ENCODE measurements at regions not wholly inside any gene's neighbourhood (a gene's known extent, or its start where the extent isn't known, plus 50 kb on each side); places are given as distances from the start of the nearest gene placed in this dataset.

GRCh38 chr6:14635934-14636591 lies 518.5 kb downstream of the CD83 start:
- Histone ChIP-seq H2AFZ (no peak overlapping the region; the same call in 1 of the 2 replicates), H3K9ac (no peak overlapping the region), H3K79me2 (ENCODE audit: insufficient read depth) (no peaks in the 10 kb centered on the region), H3K36me3 (ENCODE audit: low read depth) (no peaks in the 10 kb centered on the region), H3K27ac (no peak overlapping the region), H3K27me3 (replicated peaks; ENCODE audit: insufficient read depth) (no peaks in the 10 kb centered on the region), H3K9me2 (ENCODE audit: insufficient read depth) (no peaks in the 10 kb centered on the region), H4K20me1 (ENCODE audit: insufficient read depth) (no peaks in the 10 kb centered on the region), H3K4me2 (ENCODE audit: unreplicated experiment) (no peak overlapping the region), H3F3A (ENCODE audit: insufficient read depth) (no peaks in the 10 kb centered on the region), H3K4me1 (ENCODE audit: insufficient read depth) (peaks cover 11% of the 10 kb centered on the region), H3K4me3 (no peak overlapping the region), H3K9me3 (ENCODE audit: low read depth) (no peaks in the 10 kb centered on the region)
- DNase-seq, result no peak
- in situ Hi-C loops (cut with MboI), result no loop called here
- TF ChIP-seq EZH2 (IDR thresholded peaks at IDR 0.05; ENCODE audit: insufficient read depth, poor library complexity, severe bottlenecking) (no peak), EZH2phosphoT487 (IDR thresholded peaks at IDR 0.05; ENCODE audit: insufficient read depth, low read depth) (no peak)
- 91% methylated on average over 6 of the region's 6 CpGs for WGBS, 2 experiments (ENCODE audit: low coverage in 1 of 2, low lambda C conversion rate in 2 of 2, missing lambda C conversion rate in 2 of 2)

- Histone ChIP-seq H3K79me2 (ENCODE audit: insufficient read depth) (no peaks in the 10 kb centered on the region), H3F3A (ENCODE audit: insufficient read depth) (no peaks in the 10 kb centered on the region), H3K4me2 (ENCODE audit: unreplicated experiment) (peak overlapping the region; percentile 70), H3K9ac (peak overlapping the region; percentile 46), H2AFZ (peak overlapping the region; percentile 86), H3K9me3 (ENCODE audit: low read depth) (no peaks in the 10 kb centered on the region), H3K9me2 (ENCODE audit: insufficient read depth) (no peaks in the 10 kb centered on the region), H3K36me3 (ENCODE audit: low read depth) (no peaks in the 10 kb centered on the region), H4K20me1 (ENCODE audit: insufficient read depth) (no peaks in the 10 kb centered on the region), H3K4me3 (peak overlapping the region; percentile 53), H3K27me3 (replicated peaks; ENCODE audit: insufficient read depth) (no peaks in the 10 kb centered on the region), H3K27ac (no peak overlapping the region), H3K4me1 (ENCODE audit: insufficient read depth) (peaks cover 11% of the 10 kb centered on the region)
- TF ChIP-seq EZH2phosphoT487 (IDR thresholded peaks at IDR 0.05; ENCODE audit: insufficient read depth, low read depth) (no peak), EZH2 (IDR thresholded peaks at IDR 0.05; ENCODE audit: insufficient read depth, poor library complexity, severe bottlenecking) (no peak)
- 64 to 69% methylated on average over 4 of the region's 4 CpGs for WGBS, 2 experiments (ENCODE audit: low coverage in 1 of 2, low lambda C conversion rate in 2 of 2, missing lambda C conversion rate in 2 of 2)
- no peak for DNase-seq
- in situ Hi-C loops (cut with MboI), result no loop called here
Measured at GRCh38 chr6:14638435-14638905, 520.9 kb downstream of the CD83 start.

GRCh38 chr6:14638906-14639761 lies 521.6 kb downstream of the CD83 start:
- H2AFZ ChIP-seq, result peak overlapping the region; percentile 86
- no peak for TF ChIP-seq EZH2phosphoT487 (IDR thresholded peaks at IDR 0.05; ENCODE audit: insufficient read depth, low read depth)
- TF ChIP-seq EZH2 (IDR thresholded peaks at IDR 0.05; ENCODE audit: insufficient read depth, poor library complexity, severe bottlenecking), result no peak
- H3K27me3 ChIP-seq (replicated peaks; ENCODE audit: insufficient read depth), result no peaks in the 10 kb centered on the region
- no peaks in the 10 kb centered on the region for H3K9me3 ChIP-seq (ENCODE audit: low read depth)
- H3K9me2 ChIP-seq (ENCODE audit: insufficient read depth), result no peaks in the 10 kb centered on the region
- no peaks in the 10 kb centered on the region for H3K79me2 ChIP-seq (ENCODE audit: insufficient read depth)
- H4K20me1 ChIP-seq (ENCODE audit: insufficient read depth), result no peaks in the 10 kb centered on the region
- H3K4me2 ChIP-seq (ENCODE audit: unreplicated experiment), result peak overlapping the region; percentile 70
- H3K4me1 ChIP-seq (ENCODE audit: insufficient read depth), result peaks cover 11% of the 10 kb centered on the region
- H3F3A ChIP-seq (ENCODE audit: insufficient read depth), result no peaks in the 10 kb centered on the region
- peak; percentile 56 for DNase-seq
- no peak overlapping the region for H3K27ac ChIP-seq
- H3K9ac ChIP-seq, result peak overlapping the region; percentile 46
- in situ Hi-C loops (cut with MboI), result no loop called here
- 21 to 22% methylated on average over 12 to 13 of the region's 13 CpGs for WGBS, 2 experiments (ENCODE audit: low coverage in 1 of 2, low lambda C conversion rate in 2 of 2, missing lambda C conversion rate in 2 of 2)
- H3K36me3 ChIP-seq (ENCODE audit: low read depth), result no peaks in the 10 kb centered on the region
- peak overlapping the region; percentile 53 for H3K4me3 ChIP-seq

DNA sequence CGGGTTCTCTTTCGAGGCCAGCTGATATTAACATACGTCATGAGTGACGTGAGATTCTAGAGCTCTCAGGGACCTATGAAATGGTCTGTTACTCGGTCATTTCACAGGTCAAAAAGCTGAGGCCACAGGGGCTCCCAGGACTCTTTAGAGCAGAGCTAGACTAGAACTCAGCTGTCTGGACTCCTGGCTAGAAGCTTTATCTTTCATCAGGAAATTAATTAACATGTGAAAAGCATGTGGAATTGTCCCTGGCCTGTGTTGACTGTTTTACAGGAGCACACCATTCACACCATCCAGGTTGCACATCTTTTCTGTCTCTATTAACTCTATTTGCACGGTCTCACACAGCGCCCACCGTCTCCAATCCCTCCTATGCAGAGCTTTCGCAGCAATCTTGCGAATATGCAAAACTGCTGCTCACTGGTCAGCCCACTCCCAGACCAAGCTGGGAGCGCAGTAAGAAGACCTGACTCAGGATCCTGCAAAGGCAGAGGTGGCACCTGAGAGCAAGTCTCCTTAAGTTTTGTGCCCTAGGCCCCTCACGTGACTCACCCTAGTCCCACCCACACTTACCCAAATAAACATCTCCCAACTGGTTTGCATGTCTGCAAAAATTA lies 522.5 kb downstream of the CD83 start:
- no peak for DNase-seq
- in situ Hi-C loops (cut with MboI), result no loop called here
- H3F3A ChIP-seq (ENCODE audit: insufficient read depth), result no peaks in the 10 kb centered on the region

More for the DNA sequence above, 522.5 kb downstream of the CD83 start:
- H3K4me1 ChIP-seq (ENCODE audit: insufficient read depth), result peaks cover 11% of the 10 kb centered on the region
- H3K9me3 ChIP-seq (ENCODE audit: low read depth), result no peaks in the 10 kb centered on the region
- no peak overlapping the region for H3K4me2 ChIP-seq (ENCODE audit: unreplicated experiment)
- no peaks in the 10 kb centered on the region for H4K20me1 ChIP-seq (ENCODE audit: insufficient read depth)
- H3K9ac ChIP-seq, result no peak overlapping the region
- no peaks in the 10 kb centered on the region for H3K79me2 ChIP-seq (ENCODE audit: insufficient read depth)
- H2AFZ ChIP-seq, result no peak overlapping the region
- no peak overlapping the region for H3K27ac ChIP-seq
- H3K27me3 ChIP-seq (replicated peaks; ENCODE audit: insufficient read depth), result no peaks in the 10 kb centered on the region
- H3K4me3 ChIP-seq, result no peak overlapping the region
- H3K36me3 ChIP-seq (ENCODE audit: low read depth), result no peaks in the 10 kb centered on the region
- no peak for TF ChIP-seq EZH2 (IDR thresholded peaks at IDR 0.05; ENCODE audit: insufficient read depth, poor library complexity, severe bottlenecking)
- no peak for TF ChIP-seq EZH2phosphoT487 (IDR thresholded peaks at IDR 0.05; ENCODE audit: insufficient read depth, low read depth)
- H3K9me2 ChIP-seq (ENCODE audit: insufficient read depth), result no peaks in the 10 kb centered on the region
- WGBS, 2 experiments (ENCODE audit: low coverage in 1 of 2, low lambda C conversion rate in 2 of 2, missing lambda C conversion rate in 2 of 2), result 91% methylated on average over 12 of the region's 12 CpGs

Measured in GM23248 (cell line).